Bronchial epithelial cell (primary cell): ENCODE measurements at regions not wholly inside any gene's neighbourhood (a gene's known extent, or its start where the extent isn't known, plus 50 kb on each side); places are given as distances from the start of the nearest gene placed in this dataset.

ENCODE experiments used
- DNase-seq: peaks from one replicate; pipeline ENCODE4 v3.0.0-alpha.2; 2010; ENCODE audit warnings: low read depth
- FAIRE-seq: peaks from 2 replicates; lab custom pipeline; 2011; peaks lifted over from hg19 to GRCh38; lab: Jason Lieb, UNC
- H3K27me3 ChIP-seq: 2 replicates; pipeline ENCODE4 v1.5.1; 2011; ENCODE audit warnings: low read length; ENCODE audit not compliant: control insufficient read depth, insufficient read depth
- H3K36me3 ChIP-seq: 2 replicates; pipeline ENCODE4 v1.5.1; 2011; ENCODE audit warnings: low read length; ENCODE audit not compliant: control insufficient read depth, insufficient read depth
- H3K4me3 ChIP-seq: 2 replicates; pipeline ENCODE4 v1.5.1; 2011; ENCODE audit warnings: mild to moderate bottlenecking, low read depth, low read length, control low read depth
- TF ChIP-seq, protein P1 (sequence below): IDR thresholded peaks from 2 replicates; pipeline ENCODE4 v1.5.1; 2011; ENCODE audit warnings: mild to moderate bottlenecking, moderate library complexity, low read length, control low read depth, inconsistent platforms; ENCODE audit not compliant: insufficient read depth, severe bottlenecking

DNA sequence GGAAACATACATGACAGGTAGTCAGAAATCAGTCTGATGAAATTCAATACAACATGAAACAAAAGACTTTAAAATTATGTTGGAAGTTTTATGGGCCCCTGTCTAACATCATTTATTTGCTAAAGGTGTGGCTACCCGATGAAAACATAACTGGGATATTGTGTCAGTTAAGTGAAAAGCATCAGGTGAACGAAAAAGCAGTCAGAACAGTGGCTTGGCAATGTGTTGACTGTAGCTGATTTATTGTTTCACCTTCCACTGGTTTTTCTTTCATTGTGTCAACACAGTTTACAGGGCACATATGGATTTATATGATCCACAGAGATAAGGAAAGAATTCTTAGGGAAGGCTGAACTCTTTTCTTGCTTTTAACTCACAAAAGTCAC is 429.6 kb upstream of the ZNF608 start:
- FAIRE-seq (no peak), DNase-seq (peak; percentile 5)
- Histone ChIP-seq H3K36me3 (no peaks in the 10 kb centered on the region), H3K27me3 (no peaks in the 10 kb centered on the region), H3K4me3 (no peak overlapping the region)
- TF ChIP-seq, protein P1, sequence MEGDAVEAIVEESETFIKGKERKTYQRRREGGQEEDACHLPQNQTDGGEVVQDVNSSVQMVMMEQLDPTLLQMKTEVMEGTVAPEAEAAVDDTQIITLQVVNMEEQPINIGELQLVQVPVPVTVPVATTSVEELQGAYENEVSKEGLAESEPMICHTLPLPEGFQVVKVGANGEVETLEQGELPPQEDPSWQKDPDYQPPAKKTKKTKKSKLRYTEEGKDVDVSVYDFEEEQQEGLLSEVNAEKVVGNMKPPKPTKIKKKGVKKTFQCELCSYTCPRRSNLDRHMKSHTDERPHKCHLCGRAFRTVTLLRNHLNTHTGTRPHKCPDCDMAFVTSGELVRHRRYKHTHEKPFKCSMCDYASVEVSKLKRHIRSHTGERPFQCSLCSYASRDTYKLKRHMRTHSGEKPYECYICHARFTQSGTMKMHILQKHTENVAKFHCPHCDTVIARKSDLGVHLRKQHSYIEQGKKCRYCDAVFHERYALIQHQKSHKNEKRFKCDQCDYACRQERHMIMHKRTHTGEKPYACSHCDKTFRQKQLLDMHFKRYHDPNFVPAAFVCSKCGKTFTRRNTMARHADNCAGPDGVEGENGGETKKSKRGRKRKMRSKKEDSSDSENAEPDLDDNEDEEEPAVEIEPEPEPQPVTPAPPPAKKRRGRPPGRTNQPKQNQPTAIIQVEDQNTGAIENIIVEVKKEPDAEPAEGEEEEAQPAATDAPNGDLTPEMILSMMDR, result no peak

DNA sequence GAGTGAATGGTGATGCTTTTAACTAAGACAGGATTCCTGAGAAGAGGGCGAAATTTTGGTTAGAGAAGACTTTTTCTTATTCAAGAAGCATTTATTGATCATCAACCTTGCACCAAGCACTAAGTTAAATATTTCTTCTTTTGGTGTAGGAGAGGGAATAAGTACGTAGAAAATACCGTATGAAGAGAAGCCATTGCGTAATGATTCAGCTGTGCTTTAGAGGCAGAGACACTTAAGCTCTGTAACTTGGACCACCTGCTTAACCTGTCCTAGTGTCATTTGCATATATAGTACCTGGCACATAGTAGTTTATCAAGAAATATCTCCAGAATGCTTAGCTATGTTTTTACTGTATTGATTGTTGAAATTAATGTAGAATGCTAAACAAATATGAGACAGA is 430.9 kb upstream of the ZNF608 start:
- DNase-seq (no peak), FAIRE-seq (no peak)
- TF ChIP-seq, protein P1, result no peak
- no peaks in the 10 kb centered on the region for H3K36me3 ChIP-seq
- no peak overlapping the region for H3K4me3 ChIP-seq
- H3K27me3 ChIP-seq, result no peaks in the 10 kb centered on the region

DNA sequence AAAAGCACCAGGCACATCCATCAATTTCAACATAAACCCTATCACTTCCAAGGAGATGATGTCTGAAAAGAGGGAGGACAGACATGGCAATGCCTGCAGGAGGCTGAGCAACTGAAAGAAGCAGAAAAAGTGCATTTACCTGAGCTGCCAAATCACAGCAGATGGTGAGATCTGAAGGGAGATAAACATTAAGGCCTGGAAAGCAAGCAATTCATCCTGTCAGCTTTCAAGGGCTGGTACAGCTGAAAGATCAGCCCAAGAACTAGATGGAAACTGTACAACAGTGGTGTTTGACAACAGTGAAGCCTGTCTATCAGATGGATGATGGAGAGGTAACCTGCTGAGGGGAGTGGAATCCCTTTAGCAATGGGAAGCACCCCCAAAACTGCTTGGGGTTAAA is 433.2 kb upstream of the ZNF608 start:
- no peak overlapping the region for H3K4me3 ChIP-seq
- no peak for FAIRE-seq
- no peak for DNase-seq
- no peaks in the 10 kb centered on the region for H3K36me3 ChIP-seq
- TF ChIP-seq, protein P1, result no peak
- H3K27me3 ChIP-seq, result no peaks in the 10 kb centered on the region

DNA sequence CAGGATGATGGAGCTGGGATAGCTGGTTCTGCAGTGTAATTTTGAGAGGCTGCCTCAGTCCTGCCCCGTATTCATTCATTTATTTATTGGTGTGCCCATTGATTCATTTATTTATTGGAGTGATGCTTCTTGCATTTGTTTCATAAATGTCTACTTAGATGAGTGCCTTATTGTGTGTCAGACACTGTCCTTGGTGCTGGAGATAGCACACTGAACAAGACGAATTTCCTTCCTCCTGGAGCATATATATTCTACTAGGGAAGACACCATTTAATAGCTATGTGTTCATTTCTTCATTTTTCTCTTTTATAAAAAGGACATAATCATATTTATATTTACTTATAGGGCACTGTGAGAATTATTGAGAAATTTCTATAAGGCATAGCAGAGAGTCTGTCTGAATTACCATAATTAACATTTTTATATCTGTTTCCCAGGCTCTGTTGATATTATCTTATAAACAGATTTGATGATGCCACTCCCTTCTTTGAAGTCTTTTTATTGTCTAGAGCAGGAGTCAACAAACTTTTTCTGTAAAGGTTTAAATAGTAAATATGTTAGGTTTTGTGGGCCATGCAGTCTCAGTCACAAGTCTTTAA is 433.9 kb upstream of the ZNF608 start:
- peak; percentile 28 for DNase-seq

DNA sequence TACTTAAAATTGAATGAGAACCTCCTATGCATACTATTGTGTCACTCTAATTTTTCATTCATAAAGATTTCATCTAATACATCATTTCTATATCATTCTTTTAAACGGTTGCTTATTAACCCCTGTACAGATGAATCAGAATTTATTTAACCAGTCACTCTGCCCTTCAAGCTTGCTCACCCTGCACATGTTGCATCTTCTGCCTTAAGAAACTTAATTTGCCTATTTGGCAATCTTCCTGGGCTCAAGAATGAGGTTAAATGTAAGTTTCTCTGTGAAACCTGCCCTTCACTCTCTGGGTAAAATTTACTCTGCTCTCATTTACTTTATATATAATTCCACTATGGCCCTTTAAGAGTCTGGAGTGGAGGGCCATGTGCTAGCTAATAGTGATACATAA is 434.7 kb upstream of the ZNF608 start:
- no peaks in the 10 kb centered on the region for H3K27me3 ChIP-seq
- H3K36me3 ChIP-seq, result no peaks in the 10 kb centered on the region
- peak; percentile 8 for DNase-seq
- no peak overlapping the region for H3K4me3 ChIP-seq
- TF ChIP-seq, protein P1, result no peak
- FAIRE-seq, result no peak

More for the DNA sequence above, 433.9 kb upstream of the ZNF608 start:
- TF ChIP-seq, protein P1, result no peak
- Histone ChIP-seq H3K4me3 (no peak overlapping the region), H3K36me3 (no peaks in the 10 kb centered on the region), H3K27me3 (no peaks in the 10 kb centered on the region)
- FAIRE-seq, result no peak

DNA sequence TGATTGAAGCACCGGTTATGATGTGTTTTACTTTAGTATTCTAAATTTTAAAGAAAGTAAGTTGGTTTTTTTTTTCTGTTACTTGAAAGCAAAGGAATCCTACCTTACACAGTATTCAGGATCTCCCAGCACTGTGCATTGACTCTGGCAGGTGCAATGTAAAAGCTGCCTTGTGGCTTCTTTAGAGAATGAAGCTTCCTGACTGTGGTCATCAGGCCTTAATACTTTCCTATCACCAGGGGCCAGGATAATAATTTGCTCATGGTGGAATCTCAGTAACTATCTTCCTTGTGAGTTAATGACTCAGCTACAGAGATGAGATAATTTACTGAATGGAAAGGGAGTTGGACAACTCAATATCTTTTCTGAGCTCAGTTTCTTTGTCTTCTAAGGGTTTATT is 435.5 kb upstream of the ZNF608 start:
- TF ChIP-seq, protein P1, result no peak
- FAIRE-seq (no peak), DNase-seq (no peak)
- no peaks in the 10 kb centered on the region for H3K36me3 ChIP-seq
- no peaks in the 10 kb centered on the region for H3K27me3 ChIP-seq
- H3K4me3 ChIP-seq, result no peak overlapping the region
